H1 (cell line): ENCODE measurements at regions not wholly inside any gene's neighbourhood (a gene's known extent, or its start where the extent isn't known, plus 50 kb on each side); places are given as distances from the start of the nearest gene placed in this dataset.
A peak's percentile ranks its signal among the peaks of the same experiment; 100 is the strongest.

Experiments
- CTCF ChIA-PET: fragments of 300-600 bp; sonication (Branson Sonifier 250); formaldehyde crosslinking; loops from one replicate; lab custom pipeline; 2021; ENCODE audit not compliant: partially characterized antibody; lab: Charles Lee
- POLR2A ChIA-PET: fragments of 300-600 bp; sonication (Branson Sonifier 250); formaldehyde crosslinking; loops from one replicate; lab custom pipeline; 2021; ENCODE audit warnings: inconsistent platforms; ENCODE audit not compliant: partially characterized antibody; lab: Charles Lee
- DNase-seq, 2 experiments: peaks; one replicate each; pipeline versions ENCODE4 v3.0.0 to v3.0.0-alpha.2; 2010 to 2022; ENCODE audit warnings: low spot score in 2 of 2, low read depth in 1 of 2, mixed read lengths in 1 of 2
- FAIRE-seq: peaks from 2 replicates; lab custom pipeline; 2011; peaks lifted over from hg19 to GRCh38; lab: Jason Lieb, UNC
- H2AFZ ChIP-seq: 2 replicates; pipeline ENCODE4 v1.8.1; 2012; ENCODE audit warnings: low read length, inconsistent platforms
- H2AK5ac ChIP-seq: 2 replicates; pipeline ENCODE4 v1.6.1; 2013; ENCODE audit warnings: low read depth, low read length
- H2BK120ac ChIP-seq: replicated peaks from 2 replicates; pipeline ENCODE3; 2013; ENCODE audit warnings: low read depth, low read length, inconsistent platforms
- H2BK12ac ChIP-seq: 2 replicates; pipeline ENCODE4 v1.6.1; 2013; ENCODE audit warnings: low read depth, low read length
- H2BK15ac ChIP-seq: 2 replicates; pipeline ENCODE4 v1.6.1; 2013; ENCODE audit warnings: low read length
- H2BK20ac ChIP-seq: 2 replicates; pipeline ENCODE4 v1.6.1; 2013; ENCODE audit warnings: low read length
- H2BK5ac ChIP-seq: 2 replicates; pipeline ENCODE4 v1.6.1; 2013; ENCODE audit warnings: low read depth, low read length
- H3K14ac ChIP-seq: 2 replicates; pipeline ENCODE4 v1.6.1; 2013; ENCODE audit warnings: inconsistent platforms; ENCODE audit not compliant: insufficient read length
- H3K18ac ChIP-seq: 2 replicates; pipeline ENCODE4 v1.6.1; 2013; ENCODE audit warnings: low read length; ENCODE audit errors: extremely low read depth
- H3K23ac ChIP-seq: 2 replicates; pipeline ENCODE4 v1.6.1; 2013; ENCODE audit warnings: inconsistent platforms; ENCODE audit not compliant: insufficient read length
- H3K23me2 ChIP-seq: 2 replicates; pipeline ENCODE4 v1.6.1; 2013; ENCODE audit warnings: low read depth, low read length
- H3K27ac ChIP-seq: 2 replicates; pipeline ENCODE4 v1.6.1; 2011; ENCODE audit warnings: low read depth, low read length, inconsistent platforms
- H3K27me3 ChIP-seq, 4 experiments: replicated peaks in 1 of 4; 1 replicate in 1 of 4; 2 replicates in 3 of 4; pipeline versions ENCODE4 v1.6.1 to v1.8.1; 2011 to 2013; ENCODE audit warnings: low read length in 3 of 4, mild to moderate bottlenecking in 3 of 4, inconsistent platforms in 2 of 4, mixed read lengths in 2 of 4, moderate library complexity in 1 of 4; ENCODE audit not compliant: control insufficient read depth in 3 of 4, insufficient read depth in 3 of 4; ENCODE audit errors: extremely low read depth in 1 of 4
- H3K36me3 ChIP-seq, 4 experiments: 2 replicates each; pipeline versions ENCODE4 v1.6.1 to v1.8.1; 2011 to 2013; ENCODE audit warnings: mild to moderate bottlenecking in 4 of 4, low read length in 3 of 4, moderate library complexity in 2 of 4, control low read depth in 1 of 4, inconsistent platforms in 1 of 4; ENCODE audit not compliant: insufficient read depth in 4 of 4, control insufficient read depth in 2 of 4
- H3K4ac ChIP-seq: replicated peaks from 2 replicates; pipeline ENCODE3; 2013; ENCODE audit warnings: low read length, low read depth, mixed read lengths, inconsistent platforms; ENCODE audit not compliant: insufficient read length
- H3K4me1 ChIP-seq, 4 experiments: replicated peaks in 1 of 4; 1 replicate in 1 of 4; 2 replicates in 3 of 4; pipeline versions ENCODE4 v1.6.1 to v1.8.1; 2011 to 2013; ENCODE audit warnings: low read length in 3 of 4, inconsistent platforms in 2 of 4, mixed read lengths in 1 of 4; ENCODE audit not compliant: insufficient read depth in 4 of 4, control insufficient read depth in 3 of 4
- H3K4me2 ChIP-seq, 2 experiments: 2 replicates each; pipeline versions ENCODE4 v1.6.1 to v1.8.1; 2011 to 2013; ENCODE audit warnings: low read depth in 2 of 2, low read length in 2 of 2, control low read depth in 1 of 2, inconsistent platforms in 1 of 2, mild to moderate bottlenecking in 1 of 2; ENCODE audit not compliant: insufficient read depth in 1 of 2
- H3K4me3 ChIP-seq, 4 experiments: fragments of 200-600, 300-600 bp in 1 of 4; sonication (generic), shearing (Covaris generic), sonication (Bioruptor Twin) in 1 of 4; 2 replicates each; pipeline versions ENCODE4 v1.5.1 to v1.8.1; 2011 to 2016; ENCODE audit warnings: low read length in 4 of 4, low read depth in 3 of 4, control low read depth in 2 of 4, inconsistent platforms in 2 of 4, mild to moderate bottlenecking in 2 of 4, mixed read lengths in 1 of 4, moderate library complexity in 1 of 4; ENCODE audit not compliant: insufficient read depth in 2 of 4; ENCODE audit errors: extremely low read depth in 1 of 4
- H3K56ac ChIP-seq: replicated peaks from 2 replicates; pipeline ENCODE3; 2013; ENCODE audit warnings: low read depth, mild to moderate bottlenecking, mixed read lengths, low read length, inconsistent platforms; ENCODE audit not compliant: insufficient read length
- H3K79me1 ChIP-seq: 2 replicates; pipeline ENCODE4 v1.6.1; 2013; ENCODE audit warnings: low read depth, low read length, control low read depth
- H3K79me2 ChIP-seq, 2 experiments: 2 replicates each; pipeline versions ENCODE4 v1.6.1 to v1.8.1; 2012 to 2013; ENCODE audit warnings: low read length in 2 of 2, mild to moderate bottlenecking in 2 of 2, inconsistent platforms in 1 of 2; ENCODE audit not compliant: insufficient read depth in 2 of 2, control insufficient read depth in 1 of 2
- H3K9ac ChIP-seq, 4 experiments: replicated peaks in 1 of 4; 1 replicate in 1 of 4; 2 replicates in 3 of 4; pipeline versions ENCODE4 v1.6.1 to v1.8.1; 2011 to 2013; ENCODE audit warnings: low read depth in 3 of 4, low read length in 3 of 4, control low read depth in 2 of 4, mild to moderate bottlenecking in 2 of 4, moderate library complexity in 2 of 4, inconsistent platforms in 1 of 4; ENCODE audit errors: extremely low read depth in 1 of 4
- H3K9me3 ChIP-seq, 2 experiments: 2 replicates each; pipeline versions ENCODE4 v1.6.1 to v1.8.1; 2012 to 2013; ENCODE audit warnings: mild to moderate bottlenecking in 2 of 2, moderate library complexity in 2 of 2, control low read depth in 1 of 2, inconsistent platforms in 1 of 2, low read depth in 1 of 2, low read length in 1 of 2, mixed read lengths in 1 of 2; ENCODE audit not compliant: insufficient read depth in 2 of 2
- H4K20me1 ChIP-seq, 2 experiments: replicated peaks in 1 of 2; 2 replicates each; pipeline versions ENCODE3 to v1.8.1; 2011 to 2013; ENCODE audit warnings: inconsistent platforms in 2 of 2, low read length in 2 of 2, mild to moderate bottlenecking in 1 of 2; ENCODE audit not compliant: insufficient read depth in 2 of 2, control insufficient read depth in 1 of 2
- H4K5ac ChIP-seq: 2 replicates; pipeline ENCODE4 v1.6.1; 2013; ENCODE audit warnings: low read length, low read depth, mixed read lengths, inconsistent platforms; ENCODE audit not compliant: insufficient read length
- H4K8ac ChIP-seq: 2 replicates; pipeline ENCODE4 v1.8.0; 2013; ENCODE audit warnings: mild to moderate bottlenecking, moderate library complexity, low read length, inconsistent platforms; ENCODE audit not compliant: insufficient read depth; ENCODE audit errors: extremely low read depth
- H4K91ac ChIP-seq: replicated peaks from 2 replicates; pipeline ENCODE3; 2013; ENCODE audit warnings: low read length, mixed read lengths, inconsistent platforms; ENCODE audit not compliant: insufficient read length
- ASH2L ChIP-seq: fragments of 200-600, 300-600 bp; sonication (generic); IDR thresholded peaks from one replicate; pipeline ENCODE4 v1.7.1; 2017; ENCODE audit warnings: low read length
- BCL11A ChIP-seq, 2 experiments: IDR thresholded peaks; one replicate each; pipeline ENCODE4 v1.6.1; 2011; ENCODE audit warnings: low read depth in 2 of 2, low read length in 2 of 2, mild to moderate bottlenecking in 2 of 2
- CTBP2 ChIP-seq: IDR thresholded peaks from 2 replicates; pipeline ENCODE4 v1.7.0; 2011; ENCODE audit warnings: borderline replicate concordance, mild to moderate bottlenecking, moderate library complexity, mixed read lengths, low read length; ENCODE audit not compliant: insufficient read depth, insufficient read length
- EGR1 ChIP-seq: IDR thresholded peaks from 2 replicates; pipeline ENCODE4 v1.6.1; 2011; ENCODE audit warnings: low read depth, low read length, borderline replicate concordance
- EP300 ChIP-seq, 2 experiments: IDR thresholded peaks; 1 replicate in 1 of 2; 2 replicates in 1 of 2; pipeline ENCODE4 v1.6.1; 2011 to 2012; ENCODE audit warnings: low read depth in 2 of 2, low read length in 2 of 2, mild to moderate bottlenecking in 2 of 2, borderline replicate concordance in 1 of 2, inconsistent platforms in 1 of 2, moderate library complexity in 1 of 2
- GABPA ChIP-seq: IDR thresholded peaks from 2 replicates; pipeline ENCODE4 v1.6.1; 2011; ENCODE audit warnings: mild to moderate bottlenecking, low read length, moderate library complexity, borderline replicate concordance; ENCODE audit not compliant: insufficient read depth
- GTF2F1 ChIP-seq: IDR thresholded peaks from 2 replicates; pipeline ENCODE4 v1.6.1; 2012; ENCODE audit warnings: low read depth, low read length, improper control_type of control experiment, borderline replicate concordance
- KDM4A ChIP-seq: IDR thresholded peaks from one replicate; pipeline ENCODE4 v1.7.1; 2012; ENCODE audit warnings: low read depth, mild to moderate bottlenecking, moderate library complexity, low read length, inconsistent platforms; ENCODE audit not compliant: severe bottlenecking
- SUZ12 ChIP-seq: fragments of 200-600 bp; sonication (generic); IDR thresholded peaks from 2 replicates; pipeline ENCODE4 v1.6.1; 2012; ENCODE audit warnings: mild to moderate bottlenecking, inconsistent platforms, low read length, moderate library complexity, mixed read lengths
- WGBS, 2 experiments: shearing (Covaris generic) in 1 of 2; methylation state at CpG; one replicate each; pipeline versions ENCODE4 v1.1.6 to v1.1.7; 2013 to 2015; ENCODE audit warnings: low lambda C conversion rate in 2 of 2, mixed read lengths in 2 of 2, inconsistent platforms in 1 of 2, low coverage in 1 of 2, missing lambda C conversion rate in 1 of 2; ENCODE audit not compliant: insufficient replicate concordance in 2 of 2, insufficient coverage in 1 of 2, insufficient read length in 1 of 2; ENCODE audit errors: extremely low coverage in 1 of 2, missing lambda C conversion rate in 1 of 2; 5-methylcytosine and 5-hydroxymethylcytosine counted together
- TF ChIP-seq, protein P1 (sequence below): IDR thresholded peaks from 2 replicates; pipeline ENCODE4 v1.6.1; 2012; ENCODE audit warnings: inconsistent platforms
- TF ChIP-seq, protein P2 (sequence below): IDR thresholded peaks from 2 replicates; pipeline ENCODE4 v1.6.1; 2011; ENCODE audit warnings: low read length, improper control_type of control experiment

- POLR2A ChIA-PET: no interaction called here
- H2BK12ac ChIP-seq: no peak overlapping the region
- 0 out of 2 replicates have a peak overlapping the region, but pooled peaks have one; percentile 1 for H2AFZ ChIP-seq
- no peak overlapping the region for H3K18ac ChIP-seq
- H3K23me2 ChIP-seq: no peaks in the 10 kb centered on the region
- H3K14ac ChIP-seq: no peak overlapping the region
- FAIRE-seq (peak; percentile 42), DNase-seq (no peak)
- no peaks in the 10 kb centered on the region for H4K20me1 ChIP-seq
- H3K27me3 ChIP-seq: no peaks in the 10 kb centered on the region
- H3K27ac ChIP-seq: no peak overlapping the region
- no peak overlapping the region for H2BK15ac ChIP-seq
- H3K9me3 ChIP-seq: no peaks in the 10 kb centered on the region
- H3K4me1 ChIP-seq: peaks cover 0 to 2% (median 0%) of the 10 kb centered on the region in 4 experiments; a peak in 1 of 7 replicates
- H3K79me2 ChIP-seq: no peaks in the 10 kb centered on the region
- H4K8ac ChIP-seq: no peak overlapping the region
- CTCF ChIA-PET: no interaction called here
- no peak overlapping the region for H3K4me3 ChIP-seq
- H2AK5ac ChIP-seq: no peak overlapping the region
- no peaks in the 10 kb centered on the region for H3K79me1 ChIP-seq
- no peak overlapping the region for H2BK20ac ChIP-seq
- no peak overlapping the region for H4K5ac ChIP-seq
- no peaks in the 10 kb centered on the region for H3K36me3 ChIP-seq
- no peak overlapping the region for H3K56ac ChIP-seq
- H2BK120ac ChIP-seq: no peak overlapping the region
- H4K91ac ChIP-seq: no peak overlapping the region
- no peak overlapping the region for H3K23ac ChIP-seq
- WGBS, 2 experiments: 84% methylated on average over 1 of the region's 1 CpG; no CpG with 5 or more reads in 1 of the 2 experiments
- no peak overlapping the region for H2BK5ac ChIP-seq
- peak overlapping the region in 1 of 2 experiments; percentile 11; a peak in 1 of 4 replicates for H3K4me2 ChIP-seq
- no peak overlapping the region for H3K4ac ChIP-seq
- no peak overlapping the region for H3K9ac ChIP-seq
- TF ChIP-seq BCL11A (IDR thresholded peaks at IDR 0.05; ENCODE audit: low read depth in 2 of 2, low read length in 2 of 2) (no peak), EP300 (IDR thresholded peaks at IDR 0.05; ENCODE audit: borderline replicate concordance in 1 of 2, low read depth in 2 of 2, low read length in 2 of 2) (no peak), GTF2F1 (no peak), EGR1 (no peak), GABPA (no peak), KDM4A (no peak), ASH2L (no peak), CTBP2 (no peak), SUZ12 (no peak)
- TF ChIP-seq, protein P1, sequence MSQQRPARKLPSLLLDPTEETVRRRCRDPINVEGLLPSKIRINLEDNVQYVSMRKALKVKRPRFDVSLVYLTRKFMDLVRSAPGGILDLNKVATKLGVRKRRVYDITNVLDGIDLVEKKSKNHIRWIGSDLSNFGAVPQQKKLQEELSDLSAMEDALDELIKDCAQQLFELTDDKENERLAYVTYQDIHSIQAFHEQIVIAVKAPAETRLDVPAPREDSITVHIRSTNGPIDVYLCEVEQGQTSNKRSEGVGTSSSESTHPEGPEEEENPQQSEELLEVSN: no peak
- TF ChIP-seq, protein P2, sequence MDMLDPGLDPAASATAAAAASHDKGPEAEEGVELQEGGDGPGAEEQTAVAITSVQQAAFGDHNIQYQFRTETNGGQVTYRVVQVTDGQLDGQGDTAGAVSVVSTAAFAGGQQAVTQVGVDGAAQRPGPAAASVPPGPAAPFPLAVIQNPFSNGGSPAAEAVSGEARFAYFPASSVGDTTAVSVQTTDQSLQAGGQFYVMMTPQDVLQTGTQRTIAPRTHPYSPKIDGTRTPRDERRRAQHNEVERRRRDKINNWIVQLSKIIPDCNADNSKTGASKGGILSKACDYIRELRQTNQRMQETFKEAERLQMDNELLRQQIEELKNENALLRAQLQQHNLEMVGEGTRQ: no peak
Observed at GRCh38 chr1:164163289-164163849, 395.6 kb upstream of the PBX1 start.
